B cell (primary cell): ENCODE measurements at regions not wholly inside any gene's neighbourhood (a gene's known extent, or its start where the extent isn't known, plus 50 kb on each side); places are given as distances from the start of the nearest gene placed in this dataset.

Experiments used
- CTCF ChIP-seq: fragments of 200-600 bp; IDR thresholded peaks from one replicate; pipeline ENCODE4 v1.8.0; 2022; ENCODE audit warnings: antibody characterized with exemption, mild to moderate bottlenecking
- EZH2 ChIP-seq: IDR thresholded peaks from 2 replicates; pipeline ENCODE4 v1.6.1; 2012; ENCODE audit warnings: borderline replicate concordance, low read depth, mild to moderate bottlenecking, moderate library complexity, low read length; ENCODE audit not compliant: insufficient read depth, poor library complexity, severe bottlenecking

- TF ChIP-seq CTCF (no peak), EZH2 (no peak)
Observed at GRCh38 chr5:72566746-72567145, 59.5 kb upstream of the ZNF366 start.
